SK-N-SH (cell line): ENCODE measurements at regions not wholly inside any gene's neighbourhood (a gene's known extent, or its start where the extent isn't known, plus 50 kb on each side); places are given as distances from the start of the nearest gene placed in this dataset.
A peak's percentile ranks its signal among the peaks of the same experiment; 100 is the strongest.

Experiments used
- CTCF ChIA-PET: fragments of 300-600, 350-600 bp; formaldehyde crosslinking; extraction: SDS; loops from one replicate; lab custom pipeline; 2021; lab: Yijun Ruan, JAX
- POLR2A ChIA-PET: fragments of 350-600 bp; sonication (Branson Sonifier 250); formaldehyde crosslinking; extraction: SDS; loops from one replicate; lab custom pipeline; 2020; ENCODE audit warnings: antibody characterized with exemption, inconsistent platforms; lab: Yijun Ruan, JAX
- DNase-seq: peaks from one replicate; pipeline ENCODE4 v3.0.0; 2012
- H2AFZ ChIP-seq: fragments of 200-600 bp; sonication (generic); 2 replicates; pipeline ENCODE4 v1.8.1; 2016; ENCODE audit warnings: antibody characterized with exemption, mild to moderate bottlenecking, low read depth
- H3F3A ChIP-seq: fragments of 200-600 bp; sonication (generic); replicated peaks from 2 replicates; pipeline ENCODE3; 2016; ENCODE audit warnings: antibody characterized with exemption, mild to moderate bottlenecking; ENCODE audit not compliant: insufficient read depth
- H3K27ac ChIP-seq, 2 experiments: fragments of 200-500 bp in 1 of 2; fragments of 200-600 bp in 1 of 2; sonication (Bioruptor generic) in 1 of 2; sonication (generic), shearing (Covaris generic) in 1 of 2; 2 replicates each; pipeline versions ENCODE4 v1.5.1 to v1.6.1; 2014 to 2016; ENCODE audit warnings: low read depth in 2 of 2, inconsistent platforms in 1 of 2, low read length in 1 of 2, mild to moderate bottlenecking in 1 of 2, mixed read lengths in 1 of 2
- H3K27me3 ChIP-seq: fragments of 200-600 bp; sonication (generic), shearing (Covaris generic); 2 replicates; pipeline ENCODE4 v1.6.1; 2016; ENCODE audit warnings: mixed run types; ENCODE audit not compliant: insufficient read depth
- H3K36me3 ChIP-seq, 2 experiments: fragments of 200-500 bp in 1 of 2; fragments of 200-600 bp in 1 of 2; sonication (Bioruptor generic) in 1 of 2; sonication (generic) in 1 of 2; replicated peaks in 1 of 2; 2 replicates each; pipeline versions ENCODE3 to v1.5.1; 2014 to 2016; ENCODE audit warnings: low read length in 1 of 2, mild to moderate bottlenecking in 1 of 2; ENCODE audit not compliant: insufficient read depth in 2 of 2, control insufficient read depth in 1 of 2
- H3K4me1 ChIP-seq, 2 experiments: fragments of 200-500 bp in 1 of 2; fragments of 200-600 bp in 1 of 2; sonication (Bioruptor generic) in 1 of 2; sonication (generic), shearing (Covaris generic) in 1 of 2; 2 replicates each; pipeline versions ENCODE4 v1.5.1 to v1.6.1; 2014 to 2016; ENCODE audit warnings: low read depth in 1 of 2, low read length in 1 of 2, mixed run types in 1 of 2; ENCODE audit not compliant: insufficient read depth in 2 of 2, control insufficient read depth in 1 of 2
- H3K4me2 ChIP-seq: fragments of 200-600 bp; sonication (generic), shearing (Covaris generic); 2 replicates; pipeline ENCODE4 v1.6.1; 2017; ENCODE audit warnings: mixed run types
- H3K4me3 ChIP-seq, 2 experiments: fragments of 200-500 bp in 1 of 2; fragments of 200-600 bp in 1 of 2; sonication (Bioruptor generic) in 1 of 2; sonication (generic), shearing (Covaris generic) in 1 of 2; 2 replicates each; pipeline versions ENCODE4 v1.5.1 to v1.8.1; 2014 to 2016; ENCODE audit warnings: low read depth in 2 of 2, inconsistent platforms in 1 of 2, low read length in 1 of 2, mild to moderate bottlenecking in 1 of 2, mixed read lengths in 1 of 2, moderate library complexity in 1 of 2
- H3K79me2 ChIP-seq: fragments of 200-600 bp; sonication (generic); 2 replicates; pipeline ENCODE4 v1.8.1; 2017; ENCODE audit warnings: mild to moderate bottlenecking; ENCODE audit not compliant: insufficient read depth
- H3K9ac ChIP-seq: fragments of 200-600 bp; sonication (generic); 2 replicates; pipeline ENCODE4 v1.6.1; 2017; ENCODE audit warnings: mixed run types
- H3K9me2 ChIP-seq: fragments of 200-600 bp; sonication (generic); 2 replicates; pipeline ENCODE4 v1.6.1; 2017; ENCODE audit warnings: mixed run types
- H3K9me3 ChIP-seq: fragments of 200-600 bp; sonication (generic); 2 replicates; pipeline ENCODE4 v1.6.1; 2017; ENCODE audit warnings: mixed run types, mild to moderate bottlenecking, moderate library complexity
- H4K20me1 ChIP-seq: fragments of 200-600 bp; sonication (generic); 2 replicates; pipeline ENCODE4 v1.6.1; 2017; ENCODE audit warnings: mild to moderate bottlenecking, mixed run types; ENCODE audit not compliant: insufficient read depth
- CTCF ChIP-seq: fragments of 200-600 bp; sonication (generic); IDR thresholded peaks from 2 replicates; pipeline ENCODE4 v1.6.1; 2017; ENCODE audit warnings: antibody characterized with exemption, mild to moderate bottlenecking, moderate library complexity
- EZH2phosphoT487 ChIP-seq: fragments of 200-600 bp; sonication (generic); IDR thresholded peaks from 2 replicates; pipeline ENCODE4 v1.6.1; 2017; ENCODE audit warnings: low read depth, mixed run types, mild to moderate bottlenecking, antibody characterized with exemption, moderate library complexity, borderline replicate concordance
- FOSL2 ChIP-seq: IDR thresholded peaks from 2 replicates; pipeline ENCODE4 v1.4.0; 2012; ENCODE audit warnings: low read depth, mild to moderate bottlenecking, moderate library complexity, borderline replicate concordance
- FOXJ3 ChIP-seq: sonication (generic); formaldehyde crosslinking; IDR thresholded peaks from 2 replicates; pipeline ENCODE4 v1.5.1; 2020; ENCODE audit warnings: mild to moderate bottlenecking, missing genetic modification reagents
- FOXM1 ChIP-seq: IDR thresholded peaks from 2 replicates; pipeline ENCODE4 v1.4.0; 2012; ENCODE audit warnings: low read depth, mild to moderate bottlenecking
- JUND ChIP-seq: IDR thresholded peaks from 2 replicates; pipeline ENCODE4 v1.4.0; 2012
- MEF2A ChIP-seq: IDR thresholded peaks from 2 replicates; pipeline ENCODE4 v1.4.0; 2012; ENCODE audit warnings: low read depth, borderline replicate concordance
- MXI1 ChIP-seq: IDR thresholded peaks from 2 replicates; pipeline ENCODE4 v1.6.1; 2012; ENCODE audit warnings: mild to moderate bottlenecking, low read depth, low read length, improper control_type of control experiment
- NFIC ChIP-seq: IDR thresholded peaks from 2 replicates; pipeline ENCODE4 v1.4.0; 2012; ENCODE audit warnings: borderline replicate concordance
- NRF1 ChIP-seq: IDR thresholded peaks from 2 replicates; pipeline ENCODE4 v1.6.1; 2012; ENCODE audit warnings: low read depth, mild to moderate bottlenecking, low read length
- PBX3 ChIP-seq: IDR thresholded peaks from 2 replicates; pipeline ENCODE4; 2012
- RAD21 ChIP-seq: IDR thresholded peaks from 2 replicates; pipeline ENCODE4 v1.6.1; 2012; ENCODE audit warnings: mild to moderate bottlenecking, low read length
- RCOR1 ChIP-seq: fragments of 150-350 bp; IDR thresholded peaks from 2 replicates; pipeline ENCODE4 v1.6.1; 2017; ENCODE audit warnings: antibody characterized with exemption, low read length
- SIN3A ChIP-seq: IDR thresholded peaks from 2 replicates; pipeline ENCODE4 v1.6.1; 2012; ENCODE audit warnings: low read depth, mild to moderate bottlenecking, low read length, moderate library complexity, borderline replicate concordance
- SMC3 ChIP-seq: IDR thresholded peaks from 2 replicates; pipeline ENCODE4 v1.6.1; 2012; ENCODE audit warnings: low read depth, low read length, improper control_type of control experiment
- TAF1 ChIP-seq: IDR thresholded peaks from 2 replicates; pipeline ENCODE4 v1.6.1; 2012; ENCODE audit warnings: low read depth, mild to moderate bottlenecking, low read length, moderate library complexity, borderline replicate concordance
- TEAD4 ChIP-seq: IDR thresholded peaks from 2 replicates; pipeline ENCODE4 v1.4.0; 2012; ENCODE audit warnings: mild to moderate bottlenecking, borderline replicate concordance; ENCODE audit not compliant: insufficient read depth
- USF1 ChIP-seq: IDR thresholded peaks from 2 replicates; pipeline ENCODE4 v1.4.0; 2012; ENCODE audit warnings: low read depth, borderline replicate concordance
- USF2 ChIP-seq: fragments of 150-350 bp; IDR thresholded peaks from 2 replicates; pipeline ENCODE4 v1.6.1; 2017; ENCODE audit warnings: antibody characterized with exemption, low read length, low read depth, borderline replicate concordance
- WGBS: methylation state at CpG from one replicate; pipeline ENCODE4 v1.1.6; 2017; ENCODE audit warnings: low lambda C conversion rate; 5-methylcytosine and 5-hydroxymethylcytosine counted together

GRCh38 chr3:110344487-110344886 lies 727.1 kb upstream of the NECTIN3 start:
- Histone ChIP-seq H3K79me2 (no peaks in the 10 kb centered on the region), H3K4me1 (peaks cover 0 to 6% of the 10 kb centered on the region in 2 experiments; a peak in 3 of 4 replicates), H2AFZ (peak overlapping the region; percentile 39), H3K9me2 (no peaks in the 10 kb centered on the region), H4K20me1 (no peaks in the 10 kb centered on the region), H3K4me3 (no peak overlapping the region), H3K9ac (no peak overlapping the region), H3K4me2 (no peak overlapping the region), H3K36me3 (no peaks in the 10 kb centered on the region), H3K9me3 (no peaks in the 10 kb centered on the region), H3K27ac (peak overlapping the region; percentile 53 to 68; a peak in 3 of 4 replicates), H3K27me3 (no peaks in the 10 kb centered on the region), H3F3A (peaks cover 7% of the 10 kb centered on the region)
- ChIA-PET CTCF (no interaction called here), POLR2A (no interaction called here)
- DNase-seq, result no peak
- TF ChIP-seq FOSL2, result no peak
- TF ChIP-seq MXI1, result no peak
- no peak for TF ChIP-seq NFIC
- no peak for TF ChIP-seq MEF2A
- no peak for TF ChIP-seq CTCF

- no peak overlapping the region for H3K9ac ChIP-seq
- H3K9me3 ChIP-seq, result no peaks in the 10 kb centered on the region
- WGBS, result 82% methylated on average over 5 of the region's 5 CpGs
- H4K20me1 ChIP-seq, result no peaks in the 10 kb centered on the region
- no peak overlapping the region for H3K4me3 ChIP-seq
- H3K27ac ChIP-seq, result 0 out of 4 replicates have a peak overlapping the region, but pooled peaks of 1 of the 2 experiments have one; percentile 53
- H3K9me2 ChIP-seq, result no peaks in the 10 kb centered on the region
- ChIA-PET CTCF (interaction anchor here (0.6 kb wide), 1 partner anchor 993 kb away, joined by 3 read pairs; no protein-coding TSS in a partner anchor), POLR2A (no interaction called here)
- H3K36me3 ChIP-seq, result no peaks in the 10 kb centered on the region
- H2AFZ ChIP-seq, result peak overlapping the region; percentile 25
- no peak overlapping the region for H3K4me2 ChIP-seq
- H3K27me3 ChIP-seq, result no peaks in the 10 kb centered on the region
- H3K79me2 ChIP-seq, result no peaks in the 10 kb centered on the region
- no peak for DNase-seq
- H3F3A ChIP-seq, result peaks cover 7% of the 10 kb centered on the region
- H3K4me1 ChIP-seq, result peaks cover 0 to 6% of the 10 kb centered on the region in 2 experiments; a peak in 3 of 4 replicates
- TF ChIP-seq RAD21 (no peak), TAF1 (no peak), USF1 (no peak), EZH2phosphoT487 (no peak), PBX3 (no peak), FOXJ3 (CRISPR knock-in tag) (no peak), RCOR1 (no peak), SMC3 (no peak), USF2 (no peak), SIN3A (no peak), JUND (no peak), FOXM1 (no peak), FOSL2 (no peak), MEF2A (no peak), TEAD4 (no peak), NRF1 (no peak)
Measured at GRCh38 chr3:110344897-110345767, 726.5 kb upstream of the NECTIN3 start.
